Muscle of leg (tissue), 3 donors: ENCODE measurements at regions not wholly inside any gene's neighbourhood (a gene's known extent, or its start where the extent isn't known, plus 50 kb on each side); places are given as distances from the start of the nearest gene placed in this dataset.

ENCODE experiments used
- DNase-seq: peaks from one replicate; pipeline ENCODE4 v3.0.0; 2013
- H3K27ac ChIP-seq: one replicate; pipeline ENCODE4 v1.5.1; 2013; ENCODE audit warnings: mild to moderate bottlenecking, low read length, control low read depth
- H3K27me3 ChIP-seq: one replicate; pipeline ENCODE4 v1.6.1; 2013; ENCODE audit warnings: low read length; ENCODE audit not compliant: control insufficient read depth, insufficient read depth
- H3K36me3 ChIP-seq: one replicate; pipeline ENCODE4 v1.6.1; 2013; ENCODE audit warnings: low read length; ENCODE audit not compliant: control insufficient read depth, insufficient read depth
- H3K4me1 ChIP-seq: one replicate; pipeline ENCODE4 v1.6.1; 2013; ENCODE audit warnings: low read length; ENCODE audit not compliant: control insufficient read depth, insufficient read depth
- H3K4me3 ChIP-seq: one replicate; pipeline ENCODE4 v1.5.1; 2013; ENCODE audit warnings: low read length, control low read depth
- H3K9me3 ChIP-seq: replicated peaks from 2 replicates; pipeline ENCODE4 v1.6.1; 2013; ENCODE audit warnings: low read depth, low read length; ENCODE audit not compliant: control insufficient read depth
- WGBS: methylation state at CpG from one replicate; pipeline ENCODE4 v1.1.5; 2013; ENCODE audit warnings: missing lambda C conversion rate; ENCODE audit not compliant: insufficient coverage; 5-methylcytosine and 5-hydroxymethylcytosine counted together

DNA sequence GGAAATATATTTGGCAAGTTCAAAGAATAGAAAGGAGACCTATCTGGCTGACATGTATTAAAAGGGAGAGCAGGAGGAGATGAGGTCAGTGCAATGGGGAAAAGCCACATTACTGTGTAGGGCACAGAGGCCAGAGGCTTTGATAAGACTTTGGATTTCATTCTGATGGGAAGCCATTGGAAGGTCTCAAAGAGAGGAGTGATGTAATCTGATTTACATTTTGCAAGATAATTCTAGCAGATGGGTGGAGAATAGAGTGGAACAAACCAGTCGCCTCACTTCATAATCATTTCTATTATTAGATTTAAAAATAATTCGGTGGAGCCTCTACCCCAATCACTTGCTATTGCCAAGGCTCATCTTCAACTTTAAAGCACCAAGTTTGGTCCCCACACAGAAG lies 278.4 kb upstream of the ZC3H12C start:
- DNase-seq = no peak
- Histone ChIP-seq H3K4me1 (no peaks in the 10 kb centered on the region), H3K27me3 (no peaks in the 10 kb centered on the region), H3K9me3 (no peaks in the 10 kb centered on the region), H3K36me3 (no peaks in the 10 kb centered on the region), H3K27ac (no peak overlapping the region), H3K4me3 (no peak overlapping the region)
- WGBS = no CpG with 5 or more reads among the region's 2 CpGs

DNA sequence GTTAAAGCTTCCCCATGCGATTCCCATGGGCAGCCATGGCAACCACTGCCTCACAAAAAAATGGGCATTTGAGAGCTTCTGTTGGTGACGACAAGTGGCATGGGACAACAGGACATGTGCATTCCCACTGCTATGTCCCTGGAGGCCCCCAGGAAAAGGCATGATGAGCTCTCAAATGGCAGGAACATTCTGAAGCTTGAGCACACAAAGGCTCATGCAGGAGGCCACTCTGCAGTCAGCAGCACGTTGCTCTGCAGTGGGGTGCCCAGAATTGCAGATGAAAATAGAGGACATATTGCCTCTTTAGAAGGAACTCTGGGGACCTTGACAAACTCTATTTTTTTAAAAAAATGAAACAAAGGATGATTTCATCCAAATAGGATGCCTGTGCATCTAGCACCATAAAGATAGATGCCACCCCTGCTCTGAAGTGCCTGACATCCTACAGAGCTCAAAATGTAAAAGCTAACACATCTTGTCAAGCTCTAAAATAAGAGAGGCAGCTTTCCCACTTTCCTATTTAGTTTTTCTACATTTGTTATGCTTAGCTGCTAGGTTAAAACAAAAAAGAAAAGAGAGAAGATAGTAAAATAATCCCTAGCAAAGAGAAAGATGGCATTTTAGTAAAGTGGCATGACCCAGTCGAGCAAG lies 277.6 kb upstream of the ZC3H12C start:
- WGBS = 78% methylated on average over 3 of the region's 4 CpGs
- Histone ChIP-seq H3K27ac (no peak overlapping the region), H3K27me3 (no peaks in the 10 kb centered on the region), H3K9me3 (no peaks in the 10 kb centered on the region), H3K4me1 (no peaks in the 10 kb centered on the region), H3K4me3 (no peak overlapping the region), H3K36me3 (no peaks in the 10 kb centered on the region)
- DNase-seq = no peak

DNA sequence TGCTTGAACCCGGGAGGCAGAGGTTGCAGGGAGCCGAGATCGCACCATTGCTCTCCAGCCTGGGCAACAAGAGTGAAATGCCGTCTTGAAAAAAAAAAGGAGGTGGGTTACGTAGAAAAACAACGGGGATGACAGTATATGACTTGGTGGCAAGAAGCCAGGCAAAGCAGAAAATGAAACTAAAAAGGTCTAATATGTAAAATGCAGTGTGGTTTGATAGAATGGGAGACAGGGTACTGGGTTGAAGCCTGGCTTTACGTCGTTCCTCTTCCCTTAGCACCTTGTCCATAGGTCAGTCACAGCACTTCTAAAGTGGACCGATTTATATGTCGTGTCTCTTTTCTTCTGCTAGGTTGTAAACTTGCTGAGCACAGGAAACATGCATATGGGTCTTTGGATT lies 274.9 kb upstream of the ZC3H12C start:
- Histone ChIP-seq H3K4me3 (no peak overlapping the region), H3K36me3 (no peaks in the 10 kb centered on the region), H3K4me1 (no peaks in the 10 kb centered on the region), H3K27ac (no peak overlapping the region), H3K9me3 (no peaks in the 10 kb centered on the region), H3K27me3 (no peaks in the 10 kb centered on the region)
- no peak for DNase-seq
- 70% methylated on average over 8 of the region's 10 CpGs for WGBS

DNA sequence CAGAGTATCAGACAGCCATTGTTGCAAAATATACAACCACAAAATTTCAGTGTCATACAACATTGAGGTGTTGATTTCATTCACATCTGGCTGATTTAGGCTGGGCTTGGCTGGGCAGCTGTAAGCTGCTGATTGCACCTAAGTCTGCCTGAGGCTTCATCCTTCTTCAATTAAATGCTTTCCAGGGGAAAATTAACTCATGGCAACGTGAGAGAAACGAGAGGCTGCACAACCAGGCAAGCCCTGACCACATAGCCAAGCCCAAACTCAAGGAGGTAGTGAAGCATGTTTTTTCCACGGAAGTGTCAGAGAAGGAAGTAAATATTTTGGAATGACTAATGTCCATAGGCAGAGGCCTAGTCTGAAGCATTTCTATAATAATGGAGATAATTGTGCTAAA lies 273.8 kb upstream of the ZC3H12C start:
- Histone ChIP-seq H3K9me3 (no peaks in the 10 kb centered on the region), H3K27me3 (no peaks in the 10 kb centered on the region), H3K36me3 (no peaks in the 10 kb centered on the region), H3K27ac (no peak overlapping the region), H3K4me1 (no peaks in the 10 kb centered on the region), H3K4me3 (no peak overlapping the region)
- no CpG with 5 or more reads among the region's 3 CpGs for WGBS
- no peak for DNase-seq

DNA sequence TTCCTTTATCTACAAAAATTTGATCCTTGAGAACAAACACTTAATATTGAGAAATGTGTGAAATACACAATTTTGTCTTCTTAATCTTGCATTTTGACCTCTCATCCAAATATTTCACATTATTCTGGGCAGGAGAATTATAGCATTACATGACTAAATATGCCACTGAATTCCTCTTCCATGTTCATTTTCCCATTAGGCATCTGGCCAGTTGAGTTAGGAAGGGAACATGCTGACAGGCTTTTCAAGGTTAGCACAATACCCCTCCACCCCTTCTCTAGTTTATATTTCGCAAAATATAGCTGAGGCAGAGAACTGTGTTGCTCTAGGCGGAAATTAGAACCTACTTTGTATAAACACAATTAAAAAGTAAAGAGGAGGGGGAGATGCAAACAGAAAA lies 271.7 kb upstream of the ZC3H12C start:
- Histone ChIP-seq H3K9me3 (no peaks in the 10 kb centered on the region), H3K27me3 (no peaks in the 10 kb centered on the region), H3K27ac (no peak overlapping the region), H3K36me3 (no peaks in the 10 kb centered on the region), H3K4me1 (no peaks in the 10 kb centered on the region), H3K4me3 (no peak overlapping the region)
- no peak for DNase-seq
- WGBS = no CpG with 5 or more reads among the region's 2 CpGs

DNA sequence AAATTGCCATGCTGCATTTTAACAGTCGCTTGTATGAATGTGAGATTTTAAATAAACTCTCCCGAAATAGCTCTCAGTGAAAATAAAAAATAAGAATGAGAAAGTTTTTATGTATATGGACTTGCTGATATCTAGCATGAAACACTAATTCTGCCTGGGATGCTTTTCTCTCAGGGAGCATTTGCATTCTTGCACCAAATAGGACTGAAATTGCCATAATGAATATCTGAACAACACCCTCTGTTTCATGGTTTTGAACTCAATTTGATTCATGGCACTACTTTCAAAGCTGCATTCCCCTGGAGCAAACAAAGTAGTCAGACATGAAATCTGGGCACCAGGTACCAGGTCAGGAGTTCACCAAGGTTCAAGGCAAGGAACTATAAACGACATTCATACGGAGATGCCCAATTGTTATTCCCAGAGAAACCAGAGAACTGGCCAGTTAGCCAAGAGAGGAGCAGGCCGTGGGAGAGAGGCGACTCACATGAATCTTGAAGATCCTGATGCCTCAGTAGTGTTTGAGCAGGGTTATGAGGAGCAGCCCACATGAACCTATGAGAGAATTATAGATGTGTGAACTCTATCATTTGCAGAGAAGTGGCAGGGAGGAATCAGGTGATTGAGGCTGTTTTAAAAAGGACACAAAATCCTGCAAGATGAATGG lies 270.6 kb upstream of the ZC3H12C start:
- Histone ChIP-seq H3K36me3 (no peaks in the 10 kb centered on the region), H3K4me1 (no peaks in the 10 kb centered on the region), H3K27ac (no peak overlapping the region), H3K27me3 (no peaks in the 10 kb centered on the region), H3K9me3 (no peaks in the 10 kb centered on the region), H3K4me3 (no peak overlapping the region)
- no peak for DNase-seq
- WGBS = 69% methylated on average over 6 of the region's 6 CpGs

DNA sequence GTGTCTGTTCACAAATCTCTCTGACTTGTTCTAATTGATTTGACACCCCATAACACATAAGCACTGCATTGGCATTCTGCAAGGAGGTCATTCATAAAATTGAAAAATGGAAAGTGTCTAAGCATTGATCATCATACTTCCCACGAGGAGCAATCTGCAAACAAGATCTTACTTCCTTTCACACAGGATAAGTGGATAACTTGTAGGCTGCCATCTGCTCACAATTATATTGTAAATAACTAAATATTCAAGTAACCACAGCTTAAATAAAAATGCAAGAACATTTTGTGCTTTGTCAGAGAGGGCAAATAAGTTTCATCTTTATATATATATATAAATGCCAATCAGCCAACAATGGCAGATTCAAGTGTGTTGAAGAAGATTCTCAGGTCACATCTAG lies 264.8 kb upstream of the ZC3H12C start:
- no peaks in the 10 kb centered on the region for H3K27me3 ChIP-seq
- no CpG with 5 or more reads among the region's 1 CpG for WGBS
- no peaks in the 10 kb centered on the region for H3K4me1 ChIP-seq
- no peak overlapping the region for H3K4me3 ChIP-seq
- no peaks in the 10 kb centered on the region for H3K9me3 ChIP-seq
- H3K36me3 ChIP-seq = no peaks in the 10 kb centered on the region
- no peak for DNase-seq
- H3K27ac ChIP-seq = no peak overlapping the region

DNA sequence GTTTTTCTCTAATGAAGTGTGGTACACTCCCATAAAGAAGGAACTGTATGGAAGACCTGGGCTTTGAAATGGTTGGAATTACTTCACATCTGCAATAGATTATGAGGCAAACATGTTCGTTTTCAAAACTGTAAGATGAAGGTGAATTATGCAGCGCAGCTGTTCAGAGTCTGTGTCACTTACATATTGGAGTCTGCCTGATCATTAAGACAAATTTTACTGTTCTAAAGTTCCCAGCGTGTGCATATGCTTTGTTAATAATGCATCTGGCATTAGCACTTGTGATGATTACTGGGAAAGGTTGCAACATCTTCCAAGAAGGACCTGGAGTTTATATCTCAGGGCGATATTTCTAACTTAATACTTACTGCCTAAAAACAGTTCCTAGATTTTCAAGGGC lies 255.2 kb upstream of the ZC3H12C start:
- Histone ChIP-seq H3K9me3 (peaks cover 2% of the 10 kb centered on the region), H3K27ac (no peak overlapping the region), H3K36me3 (no peaks in the 10 kb centered on the region), H3K4me1 (no peaks in the 10 kb centered on the region), H3K4me3 (no peak overlapping the region), H3K27me3 (no peaks in the 10 kb centered on the region)
- 17% methylated on average over 2 of the region's 4 CpGs for WGBS
- DNase-seq = peak; percentile 83

DNA sequence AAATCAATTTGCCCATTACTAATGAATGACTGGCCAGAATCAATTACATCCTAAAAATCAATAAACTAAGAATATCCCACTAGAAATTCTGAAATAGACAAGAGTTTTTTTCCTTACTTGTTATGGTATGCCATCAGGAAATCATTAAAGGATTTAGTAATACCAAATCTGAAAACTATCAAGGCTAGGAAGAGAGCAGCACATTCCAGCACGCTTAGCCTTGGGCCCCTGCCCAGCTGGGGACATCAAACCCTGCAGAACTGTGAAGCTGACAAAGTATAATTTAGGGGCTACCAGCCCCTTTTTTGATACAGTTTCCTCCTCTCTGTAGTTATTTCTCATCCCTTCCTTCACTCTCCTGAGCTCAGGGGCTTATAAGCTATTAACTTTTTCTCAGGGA lies 247.8 kb upstream of the ZC3H12C start:
- H3K4me3 ChIP-seq = no peak overlapping the region
- peak; percentile 89 for DNase-seq
- H3K4me1 ChIP-seq = no peaks in the 10 kb centered on the region
- H3K9me3 ChIP-seq = no peaks in the 10 kb centered on the region
- H3K27me3 ChIP-seq = no peaks in the 10 kb centered on the region
- no peaks in the 10 kb centered on the region for H3K36me3 ChIP-seq
- 0% methylated on average over 1 of the region's 1 CpG for WGBS
- no peak overlapping the region for H3K27ac ChIP-seq

DNA sequence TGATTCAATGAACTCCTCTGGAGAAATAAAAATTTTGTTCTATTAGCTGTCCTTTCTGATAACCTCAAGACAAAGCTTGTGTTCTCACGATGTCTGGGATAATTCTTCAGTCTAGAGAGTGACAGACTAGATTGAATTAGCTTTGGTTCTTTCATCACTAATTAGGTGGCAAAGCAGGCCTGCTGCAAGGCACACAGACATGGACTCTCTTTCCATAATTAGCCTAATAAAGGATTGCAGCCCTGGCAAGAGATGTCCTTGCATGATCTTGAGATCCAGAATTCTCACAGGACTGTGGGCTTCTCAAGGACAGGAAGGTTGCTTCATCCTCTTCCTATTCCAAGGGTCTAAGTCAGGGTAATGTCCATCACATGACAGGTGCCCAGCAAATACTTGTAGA lies 245.6 kb upstream of the ZC3H12C start:
- Histone ChIP-seq H3K9me3 (no peaks in the 10 kb centered on the region), H3K4me1 (no peaks in the 10 kb centered on the region), H3K27ac (no peak overlapping the region), H3K4me3 (no peak overlapping the region), H3K36me3 (no peaks in the 10 kb centered on the region), H3K27me3 (no peaks in the 10 kb centered on the region)
- no CpG with 5 or more reads among the region's 1 CpG for WGBS
- DNase-seq = no peak

DNA sequence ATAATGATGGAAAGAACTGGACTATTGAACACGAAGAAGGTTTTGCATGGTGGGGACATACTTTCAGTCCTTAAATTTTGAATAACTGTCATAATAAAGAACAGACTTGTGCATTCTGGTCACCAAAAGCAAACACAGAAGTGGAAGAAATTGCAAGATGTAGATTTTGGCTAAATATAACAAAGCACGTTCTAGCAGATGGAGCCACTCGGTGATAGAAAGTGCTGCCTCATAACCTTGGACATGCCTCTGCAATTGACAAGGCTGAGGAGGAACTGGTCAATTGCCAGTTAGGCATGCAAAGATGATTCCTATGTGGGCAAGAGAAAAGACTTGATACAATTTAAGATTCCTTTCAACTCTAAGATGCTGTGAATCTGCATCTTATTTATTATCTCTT lies 244.1 kb upstream of the ZC3H12C start:
- Histone ChIP-seq H3K9me3 (no peaks in the 10 kb centered on the region), H3K27ac (no peak overlapping the region), H3K27me3 (no peaks in the 10 kb centered on the region), H3K4me1 (no peaks in the 10 kb centered on the region), H3K36me3 (no peaks in the 10 kb centered on the region), H3K4me3 (no peak overlapping the region)
- no peak for DNase-seq
- WGBS = no CpG with 5 or more reads among the region's 3 CpGs
